ENCODE measurements at regions not wholly inside any gene's neighbourhood (a gene's known extent, or its start where the extent isn't known, plus 50 kb on each side); places are given as distances from the start of the nearest gene placed in this dataset.

- Histone ChIP-seq H3K9me3 (replicated peaks in 1 of 2; ENCODE audit: control insufficient read depth in 1 of 2, insufficient read depth in 1 of 2, low read length in 2 of 2) (peaks cover 1 to 9% of the 10 kb centered on the region in 2 donors), H4K20me1 (ENCODE audit: insufficient read depth, low read length) (no peaks in the 10 kb centered on the region), H3K36me3 (replicated peaks in 1 of 2; ENCODE audit: control insufficient read depth in 1 of 2, insufficient read depth in 2 of 2, low read length in 2 of 2) (no peaks in the 10 kb centered on the region), H3K79me2 (ENCODE audit: insufficient read depth, low read length) (no peaks in the 10 kb centered on the region), H3K4me2 (replicated peaks; ENCODE audit: extremely low read depth, low read length, poor library complexity, severe bottlenecking) (no peak overlapping the region), H3K4me3 (replicated peaks in 1 of 3; ENCODE audit: low read depth in 2 of 3, low read length in 3 of 3) (no peak overlapping the region), H3K27me3 (ENCODE audit: control insufficient read depth in 2 of 2, insufficient read depth in 2 of 2, low read length in 2 of 2) (no peaks in the 10 kb centered on the region), H3K4me1 (ENCODE audit: control insufficient read depth in 1 of 2, insufficient read depth in 2 of 2, low read length in 2 of 2) (no peaks in the 10 kb centered on the region), H2AFZ (ENCODE audit: insufficient read depth, low read depth, low read length, poor library complexity, severe bottlenecking) (no peak overlapping the region), H3K9ac (ENCODE audit: insufficient read depth, low read length, poor library complexity, severe bottlenecking) (no peak overlapping the region), H3K27ac (ENCODE audit: low read depth in 1 of 2, low read length in 2 of 2) (no peak overlapping the region)
- DNase-seq = no peak
- no CpG with 5 or more reads among the region's 1 CpG for WGBS (ENCODE audit: insufficient coverage)
- no peak for TF ChIP-seq CTCF (IDR thresholded peaks at IDR 0.05)
- peaks cover 2 to 6% (median 4%) of the 10 kb centered on the region in 7 donors for H3K9me3 Mint-ChIP-seq
- no peaks in the 10 kb centered on the region for H3K4me1 Mint-ChIP-seq
- no peak overlapping the region for H3K27ac Mint-ChIP-seq
- no peaks in the 10 kb centered on the region for H3K36me3 Mint-ChIP-seq
- intact Hi-C loops (cut with micrococcal nuclease) = no loop called here
- no peaks in the 10 kb centered on the region for H3K27me3 Mint-ChIP-seq (ENCODE audit: low read depth in 3 of 3)
- H3K4me3 Mint-ChIP-seq = no peak overlapping the region
Measured at GRCh38 chr11:106275151-106275550, 197.7 kb downstream of the AASDHPPT start.

DNA sequence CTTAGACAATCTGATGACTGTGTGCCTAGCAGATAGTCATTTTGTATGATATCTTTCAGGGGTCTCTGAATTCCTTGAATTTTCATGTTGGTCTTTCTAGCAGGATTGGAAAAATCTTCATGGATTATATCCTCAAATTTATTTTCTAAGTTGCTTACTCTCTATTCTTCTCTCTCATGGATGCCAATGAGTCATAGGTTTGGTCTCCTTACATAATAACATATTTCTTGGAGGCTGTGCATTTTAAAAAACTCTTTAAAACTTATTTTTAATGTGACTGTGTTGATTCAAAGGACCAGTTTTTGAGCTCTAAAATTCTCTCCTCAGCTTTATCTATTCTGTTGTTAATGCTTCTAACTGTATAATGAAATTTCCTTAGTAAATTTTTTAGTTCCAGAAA, 198.7 kb downstream of the AASDHPPT start:
- no peak overlapping the region for H3K4me3 Mint-ChIP-seq
- TF ChIP-seq CTCF (IDR thresholded peaks at IDR 0.05) = no peak
- Histone ChIP-seq H3K79me2 (ENCODE audit: insufficient read depth, low read length) (no peaks in the 10 kb centered on the region), H3K9ac (ENCODE audit: insufficient read depth, low read length, poor library complexity, severe bottlenecking) (no peak overlapping the region), H3K36me3 (replicated peaks in 1 of 2; ENCODE audit: control insufficient read depth in 1 of 2, insufficient read depth in 2 of 2, low read length in 2 of 2) (no peaks in the 10 kb centered on the region), H3K27ac (ENCODE audit: low read depth in 1 of 2, low read length in 2 of 2) (no peak overlapping the region), H3K9me3 (replicated peaks in 1 of 2; ENCODE audit: control insufficient read depth in 1 of 2, insufficient read depth in 1 of 2, low read length in 2 of 2) (peaks cover 5 to 9% of the 10 kb centered on the region in 2 donors), H4K20me1 (ENCODE audit: insufficient read depth, low read length) (no peaks in the 10 kb centered on the region), H3K27me3 (ENCODE audit: control insufficient read depth in 2 of 2, insufficient read depth in 2 of 2, low read length in 2 of 2) (no peaks in the 10 kb centered on the region), H3K4me2 (replicated peaks; ENCODE audit: extremely low read depth, low read length, poor library complexity, severe bottlenecking) (no peak overlapping the region), H3K4me3 (replicated peaks in 1 of 3; ENCODE audit: low read depth in 2 of 3, low read length in 3 of 3) (no peak overlapping the region), H2AFZ (ENCODE audit: insufficient read depth, low read depth, low read length, poor library complexity, severe bottlenecking) (no peak overlapping the region), H3K4me1 (ENCODE audit: control insufficient read depth in 1 of 2, insufficient read depth in 2 of 2, low read length in 2 of 2) (no peaks in the 10 kb centered on the region)
- H3K27me3 Mint-ChIP-seq (ENCODE audit: low read depth in 3 of 3) = no peaks in the 10 kb centered on the region
- DNase-seq = no peak
- H3K9me3 Mint-ChIP-seq = peaks cover 2 to 6% (median 4%) of the 10 kb centered on the region in 7 donors
- H3K36me3 Mint-ChIP-seq = no peaks in the 10 kb centered on the region
- H3K4me1 Mint-ChIP-seq = no peaks in the 10 kb centered on the region
- intact Hi-C loops (cut with micrococcal nuclease) = no loop called here
- H3K27ac Mint-ChIP-seq = no peak overlapping the region
